Mammary epithelial cell (primary cell): ENCODE measurements at regions not wholly inside any gene's neighbourhood (a gene's known extent, or its start where the extent isn't known, plus 50 kb on each side); places are given as distances from the start of the nearest gene placed in this dataset.

Experiments
- EZH2 ChIP-seq: IDR thresholded peaks from 2 replicates; pipeline ENCODE4 v1.6.1; 2012; ENCODE audit warnings: low read length, inconsistent platforms, borderline replicate concordance
- TF ChIP-seq, protein P1 (sequence below), 2 donors: IDR thresholded peaks in 1 of 2; conservative IDR thresholded peaks in 1 of 2; 2 replicates each; pipeline ENCODE4 v1.5.1; 2011 to 2012; ENCODE audit warnings: inconsistent platforms in 2 of 2, low read length in 2 of 2, mild to moderate bottlenecking in 2 of 2, control low read depth in 1 of 2, low read depth in 1 of 2; ENCODE audit not compliant: insufficient read depth in 1 of 2; ENCODE audit errors: extremely low read depth in 1 of 2

DNA sequence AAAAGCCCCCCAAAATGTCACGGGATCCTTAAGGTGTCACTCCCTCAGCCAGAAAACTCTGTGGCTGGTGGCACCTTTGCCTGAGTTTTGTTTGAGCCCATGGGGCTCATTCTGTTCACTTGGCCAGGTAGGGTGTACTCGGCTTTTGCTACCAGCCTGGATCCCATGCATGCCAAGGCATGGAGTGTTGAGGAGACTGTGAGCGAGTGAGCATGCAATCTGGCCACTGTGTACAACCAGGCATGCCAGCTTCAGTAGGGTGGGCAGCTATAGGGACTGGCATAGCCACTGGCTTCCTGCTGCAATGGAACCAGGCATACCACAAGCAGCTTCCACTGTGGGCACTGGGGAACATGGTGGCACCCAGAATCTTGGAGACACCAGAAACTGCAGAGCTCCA, 436.0 kb upstream of the GRM3 start:
- TF ChIP-seq, protein P1, sequence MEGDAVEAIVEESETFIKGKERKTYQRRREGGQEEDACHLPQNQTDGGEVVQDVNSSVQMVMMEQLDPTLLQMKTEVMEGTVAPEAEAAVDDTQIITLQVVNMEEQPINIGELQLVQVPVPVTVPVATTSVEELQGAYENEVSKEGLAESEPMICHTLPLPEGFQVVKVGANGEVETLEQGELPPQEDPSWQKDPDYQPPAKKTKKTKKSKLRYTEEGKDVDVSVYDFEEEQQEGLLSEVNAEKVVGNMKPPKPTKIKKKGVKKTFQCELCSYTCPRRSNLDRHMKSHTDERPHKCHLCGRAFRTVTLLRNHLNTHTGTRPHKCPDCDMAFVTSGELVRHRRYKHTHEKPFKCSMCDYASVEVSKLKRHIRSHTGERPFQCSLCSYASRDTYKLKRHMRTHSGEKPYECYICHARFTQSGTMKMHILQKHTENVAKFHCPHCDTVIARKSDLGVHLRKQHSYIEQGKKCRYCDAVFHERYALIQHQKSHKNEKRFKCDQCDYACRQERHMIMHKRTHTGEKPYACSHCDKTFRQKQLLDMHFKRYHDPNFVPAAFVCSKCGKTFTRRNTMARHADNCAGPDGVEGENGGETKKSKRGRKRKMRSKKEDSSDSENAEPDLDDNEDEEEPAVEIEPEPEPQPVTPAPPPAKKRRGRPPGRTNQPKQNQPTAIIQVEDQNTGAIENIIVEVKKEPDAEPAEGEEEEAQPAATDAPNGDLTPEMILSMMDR (conservative IDR thresholded peaks at IDR 0.05 in 1 of 2, IDR thresholded peaks at IDR 0.05 in 1 of 2; ENCODE audit: extremely low read depth in 1 of 2, insufficient read depth in 1 of 2, low read depth in 1 of 2, low read length in 2 of 2), result no peak
- no peak for TF ChIP-seq EZH2
